NCI-H1694 (cell line): ENCODE measurements at regions not wholly inside any gene's neighbourhood (a gene's known extent, or its start where the extent isn't known, plus 50 kb on each side); places are given as distances from the start of the nearest gene placed in this dataset.

Experiments used
- DNase-seq: peaks from one replicate; lab custom pipeline; 2025; lab: John Stamatoyannopoulos, UW

- no peak for DNase-seq
These were observed 385.1 kb downstream of the MZT1 start for GRCh38 chr13:72342364-72342763.

GRCh38 chr13:72341904-72342303 is 385.5 kb downstream of the MZT1 start:
- DNase-seq, result no peak

GRCh38 chr13:72317346-72318109 is 409.9 kb downstream of the MZT1 start:
- DNase-seq, result no peak

GRCh38 chr13:72316716-72317115 is 410.7 kb downstream of the MZT1 start:
- no peak for DNase-seq

GRCh38 chr13:72315312-72315711 is 412.1 kb downstream of the MZT1 start:
- no peak for DNase-seq

- DNase-seq, result no peak
These were observed 413.2 kb downstream of the MZT1 start for GRCh38 chr13:72314210-72314609.

- no peak for DNase-seq
These were observed 413.9 kb downstream of the MZT1 start for GRCh38 chr13:72313546-72313945.

- no peak for DNase-seq
These were observed 423.3 kb downstream of the MZT1 start for GRCh38 chr13:72303941-72304746.

- no peak for DNase-seq
These were observed 429.2 kb upstream of the DACH1 start for GRCh38 chr13:72296246-72296645.

- DNase-seq, result no peak
These were observed 428.1 kb upstream of the DACH1 start for GRCh38 chr13:72295153-72295552.

GRCh38 chr13:72293206-72293605 is 426.2 kb upstream of the DACH1 start:
- no peak for DNase-seq

GRCh38 chr13:72290962-72291681 is 424.1 kb upstream of the DACH1 start:
- DNase-seq, result no peak

- no peak for DNase-seq
These were observed 419.4 kb upstream of the DACH1 start for GRCh38 chr13:72286421-72286820.

- no peak for DNase-seq
These were observed 417.8 kb upstream of the DACH1 start for GRCh38 chr13:72284791-72285190.

GRCh38 chr13:72261732-72262131 is 394.7 kb upstream of the DACH1 start:
- DNase-seq, result no peak

- no peak for DNase-seq
These were observed 392.5 kb upstream of the DACH1 start for GRCh38 chr13:72259528-72259927.

GRCh38 chr13:72258340-72258981 is 391.5 kb upstream of the DACH1 start:
- no peak for DNase-seq

GRCh38 chr13:72255908-72256307 is 388.9 kb upstream of the DACH1 start:
- DNase-seq, result peak; percentile 56

GRCh38 chr13:72253754-72254153 is 386.8 kb upstream of the DACH1 start:
- no peak for DNase-seq

GRCh38 chr13:72246396-72246795 is 379.4 kb upstream of the DACH1 start:
- no peak for DNase-seq

GRCh38 chr13:72244788-72245187 is 377.8 kb upstream of the DACH1 start:
- DNase-seq, result no peak

- DNase-seq, result no peak
These were observed 363.1 kb upstream of the DACH1 start for GRCh38 chr13:72230131-72230530.
